ENCODE measurements at regions not wholly inside any gene's neighbourhood (a gene's known extent, or its start where the extent isn't known, plus 50 kb on each side); places are given as distances from the start of the nearest gene placed in this dataset.
A peak's percentile ranks its signal among the peaks of the same experiment; 100 is the strongest.

DNA sequence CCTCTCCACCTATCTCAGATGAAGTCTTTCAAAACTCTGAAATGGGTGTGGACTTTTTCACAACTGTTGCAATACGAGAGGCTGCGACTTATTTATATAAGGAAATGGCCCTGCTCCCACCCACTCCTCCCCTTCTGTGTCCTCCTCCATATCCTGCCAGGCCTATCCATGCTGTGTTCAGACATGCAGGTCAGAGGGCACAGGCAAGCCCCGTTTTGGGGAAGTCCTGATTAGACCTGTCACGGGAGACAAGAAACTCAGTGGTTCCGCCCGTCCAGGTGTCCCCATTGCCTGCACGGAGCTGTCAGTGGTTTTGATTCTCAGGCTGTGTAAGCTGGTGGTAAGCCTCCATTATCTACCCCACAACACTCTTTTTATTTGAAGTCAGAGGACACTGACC lies 99.6 kb upstream of the MGAT5 start:
- H3K4me3 Mint-ChIP-seq (ENCODE audit: low read depth, unreplicated experiment), result no peak overlapping the region
- H3K9me3 Mint-ChIP-seq (ENCODE audit: low read depth, unreplicated experiment), result no peaks in the 10 kb centered on the region

DNA sequence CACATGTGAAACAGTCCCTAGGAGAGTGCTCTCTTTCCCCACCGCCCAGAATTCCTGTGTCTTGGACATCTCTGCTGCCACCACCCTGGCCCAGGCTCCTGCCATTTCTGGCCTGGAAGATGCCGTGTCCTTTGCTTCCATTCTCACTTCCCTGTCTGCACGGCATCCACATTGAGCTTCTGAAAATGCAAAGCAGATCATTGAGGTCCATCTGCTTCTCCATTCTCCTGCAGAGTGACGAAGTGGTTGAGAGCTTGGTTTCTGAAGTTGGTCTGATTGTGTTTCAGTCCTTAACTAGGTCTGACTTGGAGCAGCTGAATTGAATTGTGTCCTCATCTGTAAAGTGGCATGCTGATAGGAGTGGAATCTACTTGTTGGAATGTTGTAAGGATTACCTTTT lies 98.7 kb upstream of the MGAT5 start:
- intact Hi-C loops (cut with micrococcal nuclease; ENCODE audit: unreplicated experiment), result no loop called here
- CTCF ChIA-PET, result interaction anchor here (0.8 to 1.2 kb wide), 2 partner anchors 26 to 32 kb away, joined by 3 to 4 read pairs; no protein-coding TSS in a partner anchor
- BruUV-seq (replicated peaks), result no TSS peak
- Mint-ChIP-seq H3K27me3 (ENCODE audit: unreplicated experiment) (no peaks in the 10 kb centered on the region), H3K4me1 (ENCODE audit: low read depth, unreplicated experiment) (peaks cover 23% of the 10 kb centered on the region), H3K9me3 (ENCODE audit: low read depth, unreplicated experiment) (no peaks in the 10 kb centered on the region), H3K27ac (ENCODE audit: unreplicated experiment) (no peak overlapping the region), H3K36me3 (ENCODE audit: insufficient read depth, unreplicated experiment) (peaks cover 10% of the 10 kb centered on the region), H3K4me3 (ENCODE audit: low read depth, unreplicated experiment) (no peak overlapping the region)
- TF ChIP-seq, protein P1, sequence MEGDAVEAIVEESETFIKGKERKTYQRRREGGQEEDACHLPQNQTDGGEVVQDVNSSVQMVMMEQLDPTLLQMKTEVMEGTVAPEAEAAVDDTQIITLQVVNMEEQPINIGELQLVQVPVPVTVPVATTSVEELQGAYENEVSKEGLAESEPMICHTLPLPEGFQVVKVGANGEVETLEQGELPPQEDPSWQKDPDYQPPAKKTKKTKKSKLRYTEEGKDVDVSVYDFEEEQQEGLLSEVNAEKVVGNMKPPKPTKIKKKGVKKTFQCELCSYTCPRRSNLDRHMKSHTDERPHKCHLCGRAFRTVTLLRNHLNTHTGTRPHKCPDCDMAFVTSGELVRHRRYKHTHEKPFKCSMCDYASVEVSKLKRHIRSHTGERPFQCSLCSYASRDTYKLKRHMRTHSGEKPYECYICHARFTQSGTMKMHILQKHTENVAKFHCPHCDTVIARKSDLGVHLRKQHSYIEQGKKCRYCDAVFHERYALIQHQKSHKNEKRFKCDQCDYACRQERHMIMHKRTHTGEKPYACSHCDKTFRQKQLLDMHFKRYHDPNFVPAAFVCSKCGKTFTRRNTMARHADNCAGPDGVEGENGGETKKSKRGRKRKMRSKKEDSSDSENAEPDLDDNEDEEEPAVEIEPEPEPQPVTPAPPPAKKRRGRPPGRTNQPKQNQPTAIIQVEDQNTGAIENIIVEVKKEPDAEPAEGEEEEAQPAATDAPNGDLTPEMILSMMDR (IDR thresholded peaks at IDR 0.05; ENCODE audit: unreplicated experiment), result no peak
- no peak for DNase-seq

More for the DNA sequence above, 99.6 kb upstream of the MGAT5 start:
- DNase-seq, result no peak
- TF ChIP-seq, protein P1 (IDR thresholded peaks at IDR 0.05; ENCODE audit: unreplicated experiment), result no peak
- BruUV-seq (replicated peaks), result no TSS peak
- CTCF ChIA-PET, result no interaction called here
- intact Hi-C loops (cut with micrococcal nuclease; ENCODE audit: unreplicated experiment), result no loop called here
- H3K36me3 Mint-ChIP-seq (ENCODE audit: insufficient read depth, unreplicated experiment), result peaks cover 10% of the 10 kb centered on the region
- no peaks in the 10 kb centered on the region for H3K27me3 Mint-ChIP-seq (ENCODE audit: unreplicated experiment)
- peaks cover 25% of the 10 kb centered on the region for H3K4me1 Mint-ChIP-seq (ENCODE audit: low read depth, unreplicated experiment)
- H3K27ac Mint-ChIP-seq (ENCODE audit: unreplicated experiment), result no peak overlapping the region

- CTCF ChIA-PET, result no interaction called here
- H3K4me3 Mint-ChIP-seq (ENCODE audit: low read depth, unreplicated experiment), result no peak overlapping the region
- intact Hi-C loops (cut with micrococcal nuclease; ENCODE audit: unreplicated experiment), result no loop called here
- no peak for DNase-seq
- H3K9me3 Mint-ChIP-seq (ENCODE audit: low read depth, unreplicated experiment), result no peaks in the 10 kb centered on the region
- H3K27ac Mint-ChIP-seq (ENCODE audit: unreplicated experiment), result no peak overlapping the region
- TF ChIP-seq, protein P1 (IDR thresholded peaks at IDR 0.05; ENCODE audit: unreplicated experiment), result no peak
- no peaks in the 10 kb centered on the region for H3K36me3 Mint-ChIP-seq (ENCODE audit: insufficient read depth, unreplicated experiment)
- H3K4me1 Mint-ChIP-seq (ENCODE audit: low read depth, unreplicated experiment), result peaks cover 51% of the 10 kb centered on the region
- no TSS peak for BruUV-seq (replicated peaks)
- no peaks in the 10 kb centered on the region for H3K27me3 Mint-ChIP-seq (ENCODE audit: unreplicated experiment)
Observed at GRCh38 chr2:134158295-134158694, 95.6 kb upstream of the MGAT5 start.

- CTCF ChIA-PET, result no interaction called here
- Mint-ChIP-seq H3K4me1 (ENCODE audit: low read depth, unreplicated experiment) (peaks cover 60% of the 10 kb centered on the region), H3K4me3 (ENCODE audit: low read depth, unreplicated experiment) (no peak overlapping the region), H3K27me3 (ENCODE audit: unreplicated experiment) (no peaks in the 10 kb centered on the region), H3K27ac (ENCODE audit: unreplicated experiment) (peak overlapping the region; percentile 38), H3K36me3 (ENCODE audit: insufficient read depth, unreplicated experiment) (no peaks in the 10 kb centered on the region), H3K9me3 (ENCODE audit: low read depth, unreplicated experiment) (no peaks in the 10 kb centered on the region)
- TF ChIP-seq, protein P1 (IDR thresholded peaks at IDR 0.05; ENCODE audit: unreplicated experiment), result no peak
- intact Hi-C loops (cut with micrococcal nuclease; ENCODE audit: unreplicated experiment), result no loop called here
- BruUV-seq (replicated peaks), result no TSS peak
- no peak for DNase-seq
Observed at GRCh38 chr2:134161170-134161547, 92.7 kb upstream of the MGAT5 start.

Measured in Calu3 (cell line).